OCI-LY3 (cell line): ENCODE measurements at regions not wholly inside any gene's neighbourhood (a gene's known extent, or its start where the extent isn't known, plus 50 kb on each side); places are given as distances from the start of the nearest gene placed in this dataset.

Experiments
- H2AFZ ChIP-seq: fragments of 200-600, 300-600 bp; shearing (Covaris generic); 2 replicates; pipeline ENCODE4 v1.6.0; 2014; ENCODE audit warnings: antibody characterized with exemption, low read depth, low read length
- H3K27ac ChIP-seq: fragments of 200-600, 300-600 bp; sonication (generic); 2 replicates; pipeline ENCODE4 v1.5.1; 2014; ENCODE audit warnings: mild to moderate bottlenecking, low read length, moderate library complexity, mixed read lengths
- H3K27me3 ChIP-seq: fragments of 200-600, 300-600 bp; sonication (generic); 2 replicates; pipeline ENCODE4 v1.6.1; 2014; ENCODE audit warnings: low read depth, low read length, mixed read lengths
- H3K36me3 ChIP-seq: fragments of 200-600, 300-600 bp; sonication (generic); replicated peaks from 2 replicates; pipeline ENCODE3; 2014; ENCODE audit warnings: low read depth, low read length, mixed read lengths
- H3K4me1 ChIP-seq: fragments of 300-600, 200-600 bp; sonication (generic); 2 replicates; pipeline ENCODE4 v1.6.1; 2014; ENCODE audit warnings: low read length, mixed read lengths
- H3K4me2 ChIP-seq: fragments of 200-600, 300-600 bp; sonication (generic); 2 replicates; pipeline ENCODE4 v1.6.1; 2014; ENCODE audit warnings: low read length, mixed read lengths
- H3K4me3 ChIP-seq: fragments of 300-600, 200-600 bp; sonication (generic); 2 replicates; pipeline ENCODE4 v1.5.1; 2014; ENCODE audit warnings: antibody characterized with exemption, mild to moderate bottlenecking, low read length, moderate library complexity
- H3K79me2 ChIP-seq: fragments of 300-600, 200-600 bp; shearing (Covaris generic); 2 replicates; pipeline ENCODE4 v1.6.1; 2014; ENCODE audit warnings: mild to moderate bottlenecking, low read length, mixed read lengths
- H3K9ac ChIP-seq: fragments of 300-600, 200-600 bp; shearing (Covaris generic); 2 replicates; pipeline ENCODE4 v1.6.0; 2014; ENCODE audit warnings: mild to moderate bottlenecking, low read length, moderate library complexity
- H3K9me3 ChIP-seq: fragments of 200-600, 300-600 bp; shearing (Covaris generic); 2 replicates; pipeline ENCODE4 v1.6.1; 2014; ENCODE audit warnings: low read length, mixed read lengths; ENCODE audit not compliant: insufficient read depth
- H4K20me1 ChIP-seq: fragments of 200-600, 300-600 bp; sonication (generic); 2 replicates; pipeline ENCODE4 v1.6.1; 2016; ENCODE audit warnings: low read length, mixed read lengths; ENCODE audit not compliant: insufficient read depth
- EZH2phosphoT487 ChIP-seq: fragments of 200-600 bp; shearing (Covaris generic); IDR thresholded peaks from 2 replicates; pipeline ENCODE4 v1.6.1; 2018; ENCODE audit warnings: antibody characterized with exemption, mixed run types, low read depth
- TF ChIP-seq, protein P1 (sequence below): fragments of 200-600, 300-600 bp; sonication (generic); IDR thresholded peaks from 2 replicates; pipeline ENCODE4 v1.5.1; 2014; ENCODE audit warnings: antibody characterized with exemption, low read length, low read depth

DNA sequence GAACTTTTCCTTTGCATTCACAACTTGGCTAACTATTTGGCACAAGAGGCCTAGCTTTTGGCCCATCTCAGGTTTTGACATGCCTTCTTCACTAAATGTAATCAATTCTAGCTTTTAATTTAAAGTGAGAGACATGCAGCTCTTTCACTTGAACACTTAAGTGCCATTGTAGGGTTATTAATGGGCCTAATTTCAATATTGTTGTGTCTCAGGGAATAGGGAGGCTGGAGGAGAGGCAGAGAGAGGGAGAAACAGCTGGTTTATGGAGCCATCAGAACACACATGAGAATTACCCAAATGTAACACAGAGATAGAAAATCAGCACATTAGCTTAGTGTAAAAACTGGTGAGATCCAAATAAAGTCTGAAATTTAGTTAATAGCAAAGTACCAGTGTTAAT is 157.4 kb downstream of the RPAP3 start:
- Histone ChIP-seq H3K79me2 (no peaks in the 10 kb centered on the region), H3K9ac (no peak overlapping the region), H4K20me1 (no peaks in the 10 kb centered on the region), H3K4me3 (no peak overlapping the region), H3K27me3 (no peaks in the 10 kb centered on the region), H3K36me3 (no peaks in the 10 kb centered on the region), H3K9me3 (no peaks in the 10 kb centered on the region), H3K4me2 (no peak overlapping the region), H2AFZ (no peak overlapping the region), H3K4me1 (no peaks in the 10 kb centered on the region), H3K27ac (no peak overlapping the region)
- TF ChIP-seq, protein P1, sequence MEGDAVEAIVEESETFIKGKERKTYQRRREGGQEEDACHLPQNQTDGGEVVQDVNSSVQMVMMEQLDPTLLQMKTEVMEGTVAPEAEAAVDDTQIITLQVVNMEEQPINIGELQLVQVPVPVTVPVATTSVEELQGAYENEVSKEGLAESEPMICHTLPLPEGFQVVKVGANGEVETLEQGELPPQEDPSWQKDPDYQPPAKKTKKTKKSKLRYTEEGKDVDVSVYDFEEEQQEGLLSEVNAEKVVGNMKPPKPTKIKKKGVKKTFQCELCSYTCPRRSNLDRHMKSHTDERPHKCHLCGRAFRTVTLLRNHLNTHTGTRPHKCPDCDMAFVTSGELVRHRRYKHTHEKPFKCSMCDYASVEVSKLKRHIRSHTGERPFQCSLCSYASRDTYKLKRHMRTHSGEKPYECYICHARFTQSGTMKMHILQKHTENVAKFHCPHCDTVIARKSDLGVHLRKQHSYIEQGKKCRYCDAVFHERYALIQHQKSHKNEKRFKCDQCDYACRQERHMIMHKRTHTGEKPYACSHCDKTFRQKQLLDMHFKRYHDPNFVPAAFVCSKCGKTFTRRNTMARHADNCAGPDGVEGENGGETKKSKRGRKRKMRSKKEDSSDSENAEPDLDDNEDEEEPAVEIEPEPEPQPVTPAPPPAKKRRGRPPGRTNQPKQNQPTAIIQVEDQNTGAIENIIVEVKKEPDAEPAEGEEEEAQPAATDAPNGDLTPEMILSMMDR = no peak
- no peak for TF ChIP-seq EZH2phosphoT487

DNA sequence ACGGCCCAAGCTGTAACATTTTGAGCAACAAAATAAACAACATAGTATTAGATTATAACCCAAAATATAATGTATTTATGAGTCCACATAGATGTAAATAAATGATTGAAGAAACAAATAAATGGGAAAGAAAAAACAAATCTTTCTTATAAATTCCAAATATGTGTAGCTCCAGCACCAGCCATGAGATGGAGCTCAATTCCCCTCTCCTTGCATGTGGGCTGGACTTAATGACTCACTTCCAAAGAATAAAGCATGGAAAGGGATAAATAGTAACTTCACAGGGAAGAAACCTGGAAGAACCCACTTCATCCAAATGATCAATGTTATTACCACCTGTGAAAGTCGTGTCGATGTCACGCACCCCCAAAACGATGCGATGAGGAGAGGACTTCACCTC is 158.8 kb downstream of the RPAP3 start:
- H3K27me3 ChIP-seq = no peaks in the 10 kb centered on the region
- no peak overlapping the region for H3K4me2 ChIP-seq
- H3K79me2 ChIP-seq = no peaks in the 10 kb centered on the region
- H4K20me1 ChIP-seq = no peaks in the 10 kb centered on the region
- no peaks in the 10 kb centered on the region for H3K36me3 ChIP-seq
- no peak overlapping the region for H2AFZ ChIP-seq
- no peaks in the 10 kb centered on the region for H3K4me1 ChIP-seq
- no peak overlapping the region for H3K27ac ChIP-seq
- TF ChIP-seq, protein P1 = peak; percentile 28; the same call in 1 of the 2 replicates
- no peak for TF ChIP-seq EZH2phosphoT487
- no peaks in the 10 kb centered on the region for H3K9me3 ChIP-seq
- H3K4me3 ChIP-seq = no peak overlapping the region
- no peak overlapping the region for H3K9ac ChIP-seq

DNA sequence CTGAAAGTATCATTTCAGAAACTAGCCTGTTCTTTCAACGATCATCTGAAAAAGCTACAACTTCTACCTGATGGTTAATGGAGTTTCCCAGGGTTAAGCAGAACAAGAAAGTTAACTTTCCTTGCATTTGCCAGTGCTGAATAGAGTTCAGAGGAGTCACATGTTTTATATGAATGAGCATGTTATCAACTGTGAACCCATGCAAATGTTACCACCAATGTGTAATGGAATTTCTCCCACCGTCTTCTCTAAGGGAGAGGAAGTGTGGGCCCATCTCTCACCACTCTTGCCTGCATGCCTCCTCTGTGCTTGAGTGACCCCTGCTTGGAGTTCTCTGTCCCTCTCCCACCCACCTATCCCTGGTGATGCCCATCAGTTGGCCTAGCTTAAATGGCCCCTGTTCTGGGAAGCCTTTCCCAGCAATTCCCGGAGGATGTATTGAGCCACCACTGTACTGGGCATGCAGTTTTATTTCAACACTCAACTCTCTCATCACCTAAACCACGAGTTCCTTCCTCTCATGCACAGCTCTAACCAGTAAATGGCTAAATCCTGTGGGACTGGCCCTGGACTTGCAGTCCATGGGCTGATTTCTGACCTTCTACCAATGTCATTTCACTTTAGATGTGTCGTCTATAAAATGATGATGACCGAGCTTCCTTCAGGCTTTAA is 159.8 kb downstream of the RPAP3 start:
- Histone ChIP-seq H3K4me1 (no peaks in the 10 kb centered on the region), H3K4me2 (no peak overlapping the region), H2AFZ (no peak overlapping the region)

DNA sequence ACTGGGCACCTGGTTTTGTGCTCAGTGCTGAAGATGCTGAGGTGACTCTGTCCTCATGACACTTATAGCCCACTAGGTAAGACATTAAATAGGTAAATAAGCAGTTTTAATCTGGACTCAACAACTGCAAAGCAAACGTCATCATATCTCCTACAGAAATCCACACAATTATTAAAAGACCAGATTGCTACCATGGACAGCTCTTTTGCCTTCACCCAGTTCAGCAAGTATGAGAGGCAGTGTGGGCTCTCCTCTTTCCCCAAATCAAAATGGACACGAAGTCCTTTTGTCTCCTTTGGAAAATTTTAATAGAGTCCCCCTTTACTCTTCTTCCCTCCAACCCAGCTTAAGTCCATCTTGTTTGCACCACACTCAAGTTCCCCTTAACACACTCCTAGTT is 171.1 kb downstream of the RPAP3 start:
- Histone ChIP-seq H2AFZ (no peak overlapping the region), H3K79me2 (no peaks in the 10 kb centered on the region)

More for the DNA sequence above, 159.8 kb downstream of the RPAP3 start:
- Histone ChIP-seq H3K27ac (no peak overlapping the region), H3K9me3 (no peaks in the 10 kb centered on the region), H3K9ac (no peak overlapping the region), H4K20me1 (no peaks in the 10 kb centered on the region), H3K36me3 (no peaks in the 10 kb centered on the region), H3K27me3 (no peaks in the 10 kb centered on the region), H3K79me2 (no peaks in the 10 kb centered on the region), H3K4me3 (no peak overlapping the region)
- TF ChIP-seq EZH2phosphoT487 = no peak
- TF ChIP-seq, protein P1 = no peak

More for the DNA sequence above, 171.1 kb downstream of the RPAP3 start:
- no peak overlapping the region for H3K27ac ChIP-seq
- no peak overlapping the region for H3K4me2 ChIP-seq
- H3K4me1 ChIP-seq = no peaks in the 10 kb centered on the region
- TF ChIP-seq, protein P1 = no peak
- TF ChIP-seq EZH2phosphoT487 = no peak
- H3K4me3 ChIP-seq = no peak overlapping the region
- no peaks in the 10 kb centered on the region for H4K20me1 ChIP-seq
- H3K36me3 ChIP-seq = no peaks in the 10 kb centered on the region
- H3K9me3 ChIP-seq = no peaks in the 10 kb centered on the region
- H3K27me3 ChIP-seq = no peaks in the 10 kb centered on the region
- no peak overlapping the region for H3K9ac ChIP-seq
